DND-41 (cell line): ENCODE measurements at regions not wholly inside any gene's neighbourhood (a gene's known extent, or its start where the extent isn't known, plus 50 kb on each side); places are given as distances from the start of the nearest gene placed in this dataset.

ENCODE experiments used
- ATAC-seq: fragments of 200-7000 bp; cut with Tn5 transposase; 3 replicates; pipeline ENCODE4 v1.9.1; 2021; ENCODE audit warnings: low read depth; ENCODE audit not compliant: insufficient read depth
- DNase-seq: peaks from one replicate; pipeline ENCODE4 v3.0.0-alpha.2; 2020
- H2AFZ ChIP-seq: 2 replicates; pipeline ENCODE4 v1.6.0; 2012; ENCODE audit warnings: low read depth, low read length
- H3K27ac ChIP-seq: 2 replicates; pipeline ENCODE4 v1.5.1; 2012; ENCODE audit warnings: low read length, inconsistent platforms
- H3K27me3 ChIP-seq: fragments of 200-600 bp; sonication (generic); 2 replicates; pipeline ENCODE4 v1.6.0; 2012; ENCODE audit warnings: low read length, mild to moderate bottlenecking, inconsistent platforms; ENCODE audit not compliant: insufficient read depth, poor library complexity
- H3K36me3 ChIP-seq: 2 replicates; pipeline ENCODE4 v1.5.1; 2012; ENCODE audit warnings: low read length, inconsistent platforms; ENCODE audit not compliant: insufficient read depth
- H3K4me1 ChIP-seq: 2 replicates; pipeline ENCODE4 v1.5.1; 2012; ENCODE audit warnings: mild to moderate bottlenecking, low read length; ENCODE audit not compliant: insufficient read depth
- H3K4me2 ChIP-seq: 2 replicates; pipeline ENCODE4 v1.6.0; 2012; ENCODE audit warnings: mild to moderate bottlenecking, moderate library complexity, low read length, inconsistent platforms; ENCODE audit not compliant: insufficient read depth
- H3K4me3 ChIP-seq, 2 experiments: fragments of 200-600 bp in 1 of 2; shearing (Covaris generic) in 1 of 2; 2 replicates each; pipeline ENCODE4 v1.5.1; 2012 to 2016; ENCODE audit warnings: inconsistent platforms in 2 of 2, low read length in 2 of 2, mild to moderate bottlenecking in 2 of 2, low read depth in 1 of 2, moderate library complexity in 1 of 2
- H3K79me2 ChIP-seq: 2 replicates; pipeline ENCODE4 v1.6.0; 2012; ENCODE audit warnings: low read length, inconsistent platforms; ENCODE audit not compliant: insufficient read depth
- H3K9ac ChIP-seq: 2 replicates; pipeline ENCODE4 v1.6.0; 2012; ENCODE audit warnings: low read depth, mild to moderate bottlenecking, inconsistent platforms, low read length, moderate library complexity
- H3K9me3 ChIP-seq: 2 replicates; pipeline ENCODE4 v1.5.1; 2012; ENCODE audit warnings: low read length, moderate library complexity, mild to moderate bottlenecking, inconsistent platforms; ENCODE audit not compliant: insufficient read depth, severe bottlenecking
- H4K20me1 ChIP-seq: 2 replicates; pipeline ENCODE4 v1.6.0; 2012; ENCODE audit warnings: low read length; ENCODE audit not compliant: insufficient read depth
- CTCF ChIP-seq: IDR thresholded peaks from 2 replicates; pipeline ENCODE4 v1.5.1; 2012; ENCODE audit warnings: borderline replicate concordance, low read length, moderate library complexity, mild to moderate bottlenecking; ENCODE audit not compliant: poor library complexity, severe bottlenecking; ENCODE audit errors: extremely low read depth
- EZH2 ChIP-seq: IDR thresholded peaks from 3 replicates; pipeline ENCODE4 v1.6.1; 2012; ENCODE audit warnings: borderline replicate concordance, low read depth, mild to moderate bottlenecking, moderate library complexity, low read length, inconsistent platforms; ENCODE audit not compliant: severe bottlenecking

- H3K9ac ChIP-seq = no peak overlapping the region
- no peak overlapping the region for H3K4me3 ChIP-seq
- no peaks in the 10 kb centered on the region for H3K27me3 ChIP-seq
- no peaks in the 10 kb centered on the region for H3K4me1 ChIP-seq
- H3K27ac ChIP-seq = no peak overlapping the region
- H3K9me3 ChIP-seq = peaks cover 10% of the 10 kb centered on the region
- H2AFZ ChIP-seq = no peak overlapping the region
- ATAC-seq (no peak), DNase-seq (no peak)
- no peaks in the 10 kb centered on the region for H3K36me3 ChIP-seq
- no peaks in the 10 kb centered on the region for H3K79me2 ChIP-seq
- no peak overlapping the region for H3K4me2 ChIP-seq
- no peaks in the 10 kb centered on the region for H4K20me1 ChIP-seq
- TF ChIP-seq EZH2 = no peak
- no peak for TF ChIP-seq CTCF
Observed at GRCh38 chr3:177381070-177381469, 183.8 kb upstream of the TBL1XR1 start.

- no peaks in the 10 kb centered on the region for H3K79me2 ChIP-seq
- peaks cover 10% of the 10 kb centered on the region for H3K9me3 ChIP-seq
- ATAC-seq (no peak), DNase-seq (no peak)
- H3K27ac ChIP-seq = no peak overlapping the region
- H2AFZ ChIP-seq = peak overlapping the region; percentile 47
- no peaks in the 10 kb centered on the region for H3K27me3 ChIP-seq
- H3K4me1 ChIP-seq = no peaks in the 10 kb centered on the region
- no peaks in the 10 kb centered on the region for H3K36me3 ChIP-seq
- TF ChIP-seq EZH2 (no peak), CTCF (no peak)
- no peak overlapping the region for H3K4me2 ChIP-seq
- no peak overlapping the region for H3K9ac ChIP-seq
- H4K20me1 ChIP-seq = no peaks in the 10 kb centered on the region
- no peak overlapping the region for H3K4me3 ChIP-seq
Observed at GRCh38 chr3:177382944-177383343, 185.7 kb upstream of the TBL1XR1 start.

GRCh38 chr3:177385186-177385585 lies 187.9 kb upstream of the TBL1XR1 start:
- no peaks in the 10 kb centered on the region for H4K20me1 ChIP-seq
- peaks cover 9% of the 10 kb centered on the region for H3K9me3 ChIP-seq
- no peak overlapping the region for H2AFZ ChIP-seq
- H3K27me3 ChIP-seq = no peaks in the 10 kb centered on the region
- H3K4me1 ChIP-seq = no peaks in the 10 kb centered on the region
- TF ChIP-seq CTCF = no peak
- no peak for TF ChIP-seq EZH2
- DNase-seq (no peak), ATAC-seq (no peak)
- H3K79me2 ChIP-seq = no peaks in the 10 kb centered on the region
- no peak overlapping the region for H3K9ac ChIP-seq
- H3K4me3 ChIP-seq = no peak overlapping the region
- no peak overlapping the region for H3K27ac ChIP-seq
- H3K36me3 ChIP-seq = no peaks in the 10 kb centered on the region
- no peak overlapping the region for H3K4me2 ChIP-seq

- Histone ChIP-seq H3K27ac (no peak overlapping the region), H3K4me2 (no peak overlapping the region), H3K9me3 (peaks cover 3% of the 10 kb centered on the region), H4K20me1 (no peaks in the 10 kb centered on the region), H3K36me3 (no peaks in the 10 kb centered on the region), H3K79me2 (no peaks in the 10 kb centered on the region), H3K4me1 (no peaks in the 10 kb centered on the region), H3K4me3 (no peak overlapping the region), H3K9ac (no peak overlapping the region), H3K27me3 (no peaks in the 10 kb centered on the region), H2AFZ (no peak overlapping the region)
- ATAC-seq (no peak), DNase-seq (no peak)
- TF ChIP-seq CTCF (no peak), EZH2 (no peak)
Observed at GRCh38 chr3:177385831-177386301, 188.6 kb upstream of the TBL1XR1 start.
